Panc1 (cell line): ENCODE measurements at regions not wholly inside any gene's neighbourhood (a gene's known extent, or its start where the extent isn't known, plus 50 kb on each side); places are given as distances from the start of the nearest gene placed in this dataset.

Experiments
- ATAC-seq: fragments of 200-7000 bp; cut with Tn5 transposase; 2 replicates; pipeline ENCODE4 v1.9.1; 2020; ENCODE audit warnings: mild to moderate bottlenecking, moderate library complexity
- BruUV-seq: library from RNA; stranded (reverse); fragments of 400-500 nt; replicated peaks from 2 replicates; lab custom pipeline; 2021; lab: Mats Ljungman, UMichigan
- CTCF ChIA-PET: fragments of 300-600 bp; sonication (Branson Sonifier 250); formaldehyde crosslinking; loops from one replicate; lab custom pipeline; 2022; ENCODE audit warnings: antibody characterized with exemption; lab: Charles Lee
- POLR2A ChIA-PET: fragments of 300-600 bp; sonication (Branson Sonifier 250); formaldehyde crosslinking; loops from one replicate; lab custom pipeline; 2022; ENCODE audit warnings: antibody characterized with exemption; lab: Charles Lee
- DNase-seq: peaks from one replicate; pipeline ENCODE4 v3.0.0-alpha.2; 2010; ENCODE audit warnings: low read depth, low spot score
- H3K27ac ChIP-seq: 2 replicates; pipeline ENCODE4 v1.5.1; 2011; ENCODE audit warnings: mild to moderate bottlenecking, low read length, inconsistent platforms
- H3K27me3 ChIP-seq: fragments of 200-500 bp; sonication (Bioruptor generic); 2 replicates; pipeline ENCODE4 v1.6.0; 2014; ENCODE audit warnings: low read length, inconsistent platforms; ENCODE audit not compliant: control insufficient read depth, insufficient read depth
- H3K36me3 ChIP-seq: fragments of 200-500 bp; sonication (Bioruptor generic); 2 replicates; pipeline ENCODE4 v1.5.1; 2014; ENCODE audit warnings: inconsistent platforms, mild to moderate bottlenecking, low read length, moderate library complexity; ENCODE audit not compliant: control insufficient read depth, insufficient read depth
- H3K4me1 ChIP-seq: 2 replicates; pipeline ENCODE4 v1.5.1; 2011; ENCODE audit warnings: inconsistent platforms, mild to moderate bottlenecking, low read length, moderate library complexity; ENCODE audit not compliant: control insufficient read depth, insufficient read depth
- H3K4me3 ChIP-seq, 2 experiments: 2 replicates each; pipeline ENCODE4 v1.5.1; 2011 to 2012; ENCODE audit warnings: low read depth in 2 of 2, low read length in 2 of 2, mild to moderate bottlenecking in 2 of 2, inconsistent platforms in 1 of 2, moderate library complexity in 1 of 2
- H3K9me3 ChIP-seq: fragments of 200-500 bp; sonication (Bioruptor generic); 2 replicates; pipeline ENCODE4 v1.5.1; 2014; ENCODE audit warnings: low read depth, mild to moderate bottlenecking, inconsistent platforms, low read length, moderate library complexity; ENCODE audit not compliant: control insufficient read depth, insufficient read depth
- POLR2AphosphoS5 ChIP-seq: IDR thresholded peaks from 2 replicates; pipeline ENCODE4 v1.6.1; 2012; ENCODE audit warnings: mild to moderate bottlenecking, low read depth, low read length, moderate library complexity
- SIN3A ChIP-seq: IDR thresholded peaks from 2 replicates; pipeline ENCODE4 v1.6.1; 2012; ENCODE audit warnings: low read depth, mild to moderate bottlenecking, low read length, moderate library complexity, borderline replicate concordance; ENCODE audit not compliant: insufficient read depth
- TCF7L2 ChIP-seq: IDR thresholded peaks from 2 replicates; pipeline ENCODE4 v1.6.1; 2011; ENCODE audit warnings: mild to moderate bottlenecking, low read depth, low read length, inconsistent platforms
- in situ Hi-C: cut with HindIII; loops from 2 replicates; pipeline ENCODE4 v1.10.0; 2016; ENCODE audit warnings: low sequenced_read_pairs, low pct_unique_long_range_greater_than_20kb
- intact Hi-C: fragments of 100-400 bp; cut with micrococcal nuclease; formaldehyde crosslinking; loops from one replicate; pipeline ENCODE4 v1.10.0; 2022; ENCODE audit not compliant: unreplicated experiment
- TF ChIP-seq, protein P1 (sequence below): fragments of 450-650 bp; IDR thresholded peaks from 2 replicates; pipeline ENCODE4 v1.5.1; 2017; ENCODE audit warnings: mild to moderate bottlenecking
- TF ChIP-seq, protein P2 (sequence below), 2 experiments: IDR thresholded peaks; 2 replicates each; pipeline ENCODE4 v1.6.1; 2011 to 2012; ENCODE audit warnings: low read depth in 2 of 2, control low read depth in 1 of 2, low read length in 1 of 2, mild to moderate bottlenecking in 1 of 2, moderate library complexity in 1 of 2; ENCODE audit not compliant: insufficient read depth in 1 of 2

DNA sequence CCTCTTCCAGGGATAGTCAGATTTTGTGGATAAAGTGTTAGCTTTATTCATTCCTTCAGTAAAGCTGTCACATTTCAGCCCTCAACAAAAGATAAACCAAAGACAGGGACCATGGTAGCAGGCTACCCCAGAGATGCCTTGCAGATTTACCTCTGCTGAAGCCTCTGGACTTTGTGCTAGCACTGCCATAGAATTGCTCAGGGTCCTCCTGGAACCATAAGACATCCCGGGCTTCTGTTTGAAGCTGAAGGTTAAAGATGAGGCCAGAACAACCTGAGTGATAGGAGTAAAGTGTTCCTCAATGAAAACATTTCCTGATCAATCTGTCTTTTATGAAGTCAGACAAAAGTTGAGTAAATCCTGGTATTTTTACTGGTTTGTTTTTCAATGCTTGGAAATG, 57.5 kb upstream of the ARL15 start:
- ChIA-PET POLR2A (no interaction called here), CTCF (no interaction called here)
- H3K4me3 ChIP-seq: no peak overlapping the region
- H3K27me3 ChIP-seq: no peaks in the 10 kb centered on the region; the same call in 1 of the 2 replicates
- TF ChIP-seq POLR2AphosphoS5 (no peak), TCF7L2 (no peak), SIN3A (no peak)
- TF ChIP-seq, protein P1, sequence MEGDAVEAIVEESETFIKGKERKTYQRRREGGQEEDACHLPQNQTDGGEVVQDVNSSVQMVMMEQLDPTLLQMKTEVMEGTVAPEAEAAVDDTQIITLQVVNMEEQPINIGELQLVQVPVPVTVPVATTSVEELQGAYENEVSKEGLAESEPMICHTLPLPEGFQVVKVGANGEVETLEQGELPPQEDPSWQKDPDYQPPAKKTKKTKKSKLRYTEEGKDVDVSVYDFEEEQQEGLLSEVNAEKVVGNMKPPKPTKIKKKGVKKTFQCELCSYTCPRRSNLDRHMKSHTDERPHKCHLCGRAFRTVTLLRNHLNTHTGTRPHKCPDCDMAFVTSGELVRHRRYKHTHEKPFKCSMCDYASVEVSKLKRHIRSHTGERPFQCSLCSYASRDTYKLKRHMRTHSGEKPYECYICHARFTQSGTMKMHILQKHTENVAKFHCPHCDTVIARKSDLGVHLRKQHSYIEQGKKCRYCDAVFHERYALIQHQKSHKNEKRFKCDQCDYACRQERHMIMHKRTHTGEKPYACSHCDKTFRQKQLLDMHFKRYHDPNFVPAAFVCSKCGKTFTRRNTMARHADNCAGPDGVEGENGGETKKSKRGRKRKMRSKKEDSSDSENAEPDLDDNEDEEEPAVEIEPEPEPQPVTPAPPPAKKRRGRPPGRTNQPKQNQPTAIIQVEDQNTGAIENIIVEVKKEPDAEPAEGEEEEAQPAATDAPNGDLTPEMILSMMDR: no peak
- TF ChIP-seq, protein P2, sequence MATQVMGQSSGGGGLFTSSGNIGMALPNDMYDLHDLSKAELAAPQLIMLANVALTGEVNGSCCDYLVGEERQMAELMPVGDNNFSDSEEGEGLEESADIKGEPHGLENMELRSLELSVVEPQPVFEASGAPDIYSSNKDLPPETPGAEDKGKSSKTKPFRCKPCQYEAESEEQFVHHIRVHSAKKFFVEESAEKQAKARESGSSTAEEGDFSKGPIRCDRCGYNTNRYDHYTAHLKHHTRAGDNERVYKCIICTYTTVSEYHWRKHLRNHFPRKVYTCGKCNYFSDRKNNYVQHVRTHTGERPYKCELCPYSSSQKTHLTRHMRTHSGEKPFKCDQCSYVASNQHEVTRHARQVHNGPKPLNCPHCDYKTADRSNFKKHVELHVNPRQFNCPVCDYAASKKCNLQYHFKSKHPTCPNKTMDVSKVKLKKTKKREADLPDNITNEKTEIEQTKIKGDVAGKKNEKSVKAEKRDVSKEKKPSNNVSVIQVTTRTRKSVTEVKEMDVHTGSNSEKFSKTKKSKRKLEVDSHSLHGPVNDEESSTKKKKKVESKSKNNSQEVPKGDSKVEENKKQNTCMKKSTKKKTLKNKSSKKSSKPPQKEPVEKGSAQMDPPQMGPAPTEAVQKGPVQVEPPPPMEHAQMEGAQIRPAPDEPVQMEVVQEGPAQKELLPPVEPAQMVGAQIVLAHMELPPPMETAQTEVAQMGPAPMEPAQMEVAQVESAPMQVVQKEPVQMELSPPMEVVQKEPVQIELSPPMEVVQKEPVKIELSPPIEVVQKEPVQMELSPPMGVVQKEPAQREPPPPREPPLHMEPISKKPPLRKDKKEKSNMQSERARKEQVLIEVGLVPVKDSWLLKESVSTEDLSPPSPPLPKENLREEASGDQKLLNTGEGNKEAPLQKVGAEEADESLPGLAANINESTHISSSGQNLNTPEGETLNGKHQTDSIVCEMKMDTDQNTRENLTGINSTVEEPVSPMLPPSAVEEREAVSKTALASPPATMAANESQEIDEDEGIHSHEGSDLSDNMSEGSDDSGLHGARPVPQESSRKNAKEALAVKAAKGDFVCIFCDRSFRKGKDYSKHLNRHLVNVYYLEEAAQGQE (IDR thresholded peaks at IDR 0.05; ENCODE audit: insufficient read depth in 1 of 2, low read depth in 2 of 2, low read length in 1 of 2): no peak
- DNase-seq: no peak
- in situ Hi-C loops: no loop called here
- H3K9me3 ChIP-seq: no peaks in the 10 kb centered on the region
- H3K27ac ChIP-seq: no peak overlapping the region
- intact Hi-C loops: no loop called here
- no peaks in the 10 kb centered on the region for H3K36me3 ChIP-seq
- no peak for ATAC-seq
- no peaks in the 10 kb centered on the region for H3K4me1 ChIP-seq
- no TSS peak for BruUV-seq

DNA sequence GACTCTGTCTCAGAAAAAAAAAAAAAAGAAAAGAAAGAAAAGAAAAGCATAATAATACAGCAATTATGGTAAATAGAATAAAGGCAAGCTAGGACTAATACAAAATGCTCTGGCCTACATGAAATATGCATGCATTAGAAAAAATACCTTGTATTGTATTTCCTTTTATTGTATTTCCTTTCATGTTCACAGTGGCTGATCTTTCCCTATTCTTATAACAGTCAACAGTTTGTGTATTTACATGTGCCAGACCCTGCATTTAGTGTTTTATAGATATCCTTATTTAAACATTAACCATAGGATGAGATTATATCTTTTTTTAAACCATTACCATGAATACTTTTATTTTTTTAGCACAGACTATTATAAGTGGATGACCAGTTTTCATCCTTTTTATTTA, 56.3 kb upstream of the ARL15 start:
- ChIA-PET POLR2A (no interaction called here), CTCF (interaction anchor here (0.6 kb wide), 1 partner anchor 112 kb away, joined by 5 read pairs; no protein-coding TSS in a partner anchor)
- TF ChIP-seq, protein P1: no peak
- TF ChIP-seq, protein P2 (IDR thresholded peaks at IDR 0.05; ENCODE audit: insufficient read depth in 1 of 2, low read depth in 2 of 2, low read length in 1 of 2): no peak
- no peak for TF ChIP-seq POLR2AphosphoS5
- TF ChIP-seq TCF7L2: no peak
- TF ChIP-seq SIN3A: no peak
- intact Hi-C loops (no loop called here), in situ Hi-C loops (no loop called here)
- Histone ChIP-seq H3K27ac (no peak overlapping the region), H3K27me3 (no peaks in the 10 kb centered on the region; the same call in 1 of the 2 replicates), H3K4me1 (no peaks in the 10 kb centered on the region), H3K9me3 (no peaks in the 10 kb centered on the region), H3K36me3 (no peaks in the 10 kb centered on the region), H3K4me3 (no peak overlapping the region)
- ATAC-seq (no peak), DNase-seq (no peak)
- BruUV-seq: no TSS peak
